ENCODE measurements at regions not wholly inside any gene's neighbourhood (a gene's known extent, or its start where the extent isn't known, plus 50 kb on each side); places are given as distances from the start of the nearest gene placed in this dataset.

GRCh38 chr3:76352511-76353284, 567.3 kb upstream of the ZNF717 start:
- TF ChIP-seq, protein P1, sequence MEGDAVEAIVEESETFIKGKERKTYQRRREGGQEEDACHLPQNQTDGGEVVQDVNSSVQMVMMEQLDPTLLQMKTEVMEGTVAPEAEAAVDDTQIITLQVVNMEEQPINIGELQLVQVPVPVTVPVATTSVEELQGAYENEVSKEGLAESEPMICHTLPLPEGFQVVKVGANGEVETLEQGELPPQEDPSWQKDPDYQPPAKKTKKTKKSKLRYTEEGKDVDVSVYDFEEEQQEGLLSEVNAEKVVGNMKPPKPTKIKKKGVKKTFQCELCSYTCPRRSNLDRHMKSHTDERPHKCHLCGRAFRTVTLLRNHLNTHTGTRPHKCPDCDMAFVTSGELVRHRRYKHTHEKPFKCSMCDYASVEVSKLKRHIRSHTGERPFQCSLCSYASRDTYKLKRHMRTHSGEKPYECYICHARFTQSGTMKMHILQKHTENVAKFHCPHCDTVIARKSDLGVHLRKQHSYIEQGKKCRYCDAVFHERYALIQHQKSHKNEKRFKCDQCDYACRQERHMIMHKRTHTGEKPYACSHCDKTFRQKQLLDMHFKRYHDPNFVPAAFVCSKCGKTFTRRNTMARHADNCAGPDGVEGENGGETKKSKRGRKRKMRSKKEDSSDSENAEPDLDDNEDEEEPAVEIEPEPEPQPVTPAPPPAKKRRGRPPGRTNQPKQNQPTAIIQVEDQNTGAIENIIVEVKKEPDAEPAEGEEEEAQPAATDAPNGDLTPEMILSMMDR (IDR thresholded peaks at IDR 0.05; ENCODE audit: low read length), result no peak
- TF ChIP-seq EZH2 (optimal IDR thresholded peaks at IDR 0.05; ENCODE audit: low read depth, low read length) (no peak), EZH2phosphoT487 (IDR thresholded peaks at IDR 0.05; ENCODE audit: low read length) (no peak)
